Testis (tissue), 2 donors: ENCODE measurements at regions not wholly inside any gene's neighbourhood (a gene's known extent, or its start where the extent isn't known, plus 50 kb on each side); places are given as distances from the start of the nearest gene placed in this dataset.

ENCODE experiments used
- DNase-seq: peaks from one replicate; pipeline ENCODE4 v3.0.0-alpha.2; 2019
- H3K27ac ChIP-seq, 2 donors: fragments of 200-600 bp; sonication (generic); one replicate each; pipeline ENCODE4 v1.5.1; 2019
- H3K27me3 ChIP-seq: fragments of 200-600 bp; sonication (generic); one replicate; pipeline ENCODE4 v1.5.1; 2019
- H3K36me3 ChIP-seq: fragments of 200-600 bp; sonication (generic); one replicate; pipeline ENCODE4 v1.5.1; 2017; ENCODE audit warnings: low read depth; ENCODE audit errors: missing control alignments
- H3K4me1 ChIP-seq: fragments of 200-600 bp; sonication (generic); one replicate; pipeline ENCODE4 v1.5.1; 2019
- H3K4me3 ChIP-seq, 2 donors: fragments of 200-600 bp; sonication (generic); one replicate each; pipeline ENCODE4 v1.5.1; 2017 to 2019
- H3K9me3 ChIP-seq: fragments of 200-600 bp; sonication (generic); one replicate; pipeline ENCODE4 v1.5.1; 2017
- POLR2A ChIP-seq: fragments of 450-650 bp; IDR thresholded peaks from one replicate; pipeline ENCODE4 v1.6.1; 2017; ENCODE audit warnings: antibody characterized with exemption, mild to moderate bottlenecking, moderate library complexity
- WGBS, 2 donors: methylation state at CpG; one replicate each; pipeline ENCODE4 v1.1.5; 2018; 5-methylcytosine and 5-hydroxymethylcytosine counted together
- intact Hi-C: fragments of 100-400 bp; cut with DNase I; formaldehyde crosslinking; loops from one replicate; pipeline ENCODE4 v1.15.1; 2023; ENCODE audit warnings: low total_unique reads
- TF ChIP-seq, protein P1 (sequence below), 3 experiments: fragments of 450-650 bp in 2 of 3; fragments of 200-600 bp in 1 of 3; sonication (generic) in 1 of 3; IDR thresholded peaks; one replicate each; pipeline ENCODE4 v1.5.1; 2016 to 2019; ENCODE audit warnings: antibody characterized with exemption in 3 of 3, mild to moderate bottlenecking in 2 of 3, moderate library complexity in 1 of 3

DNA sequence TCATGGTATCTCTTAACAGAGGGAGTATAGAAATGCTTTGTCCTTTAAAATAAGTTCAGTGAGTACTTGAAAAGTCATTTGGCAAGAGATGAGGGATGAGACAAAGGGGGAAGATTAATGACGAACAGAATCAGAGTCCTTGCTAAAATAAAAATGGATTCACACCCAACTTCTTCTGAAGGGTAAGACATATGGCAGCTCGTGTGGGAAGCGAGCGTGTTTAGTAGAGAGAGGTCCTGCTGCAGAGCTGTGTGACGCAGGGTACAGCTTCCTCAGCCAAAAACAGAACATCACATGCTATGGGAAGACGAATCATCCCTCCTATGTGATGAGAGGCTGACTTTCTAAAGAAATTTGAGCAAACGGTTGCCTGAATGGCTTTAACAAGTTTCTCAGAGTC, 158.5 kb upstream of the LMO4 start:
- Histone ChIP-seq H3K27me3 (no peaks in the 10 kb centered on the region), H3K27ac (no peak overlapping the region), H3K36me3 (no peaks in the 10 kb centered on the region), H3K4me1 (no peaks in the 10 kb centered on the region), H3K4me3 (no peak overlapping the region), H3K9me3 (no peaks in the 10 kb centered on the region)
- no peak for TF ChIP-seq POLR2A
- TF ChIP-seq, protein P1, sequence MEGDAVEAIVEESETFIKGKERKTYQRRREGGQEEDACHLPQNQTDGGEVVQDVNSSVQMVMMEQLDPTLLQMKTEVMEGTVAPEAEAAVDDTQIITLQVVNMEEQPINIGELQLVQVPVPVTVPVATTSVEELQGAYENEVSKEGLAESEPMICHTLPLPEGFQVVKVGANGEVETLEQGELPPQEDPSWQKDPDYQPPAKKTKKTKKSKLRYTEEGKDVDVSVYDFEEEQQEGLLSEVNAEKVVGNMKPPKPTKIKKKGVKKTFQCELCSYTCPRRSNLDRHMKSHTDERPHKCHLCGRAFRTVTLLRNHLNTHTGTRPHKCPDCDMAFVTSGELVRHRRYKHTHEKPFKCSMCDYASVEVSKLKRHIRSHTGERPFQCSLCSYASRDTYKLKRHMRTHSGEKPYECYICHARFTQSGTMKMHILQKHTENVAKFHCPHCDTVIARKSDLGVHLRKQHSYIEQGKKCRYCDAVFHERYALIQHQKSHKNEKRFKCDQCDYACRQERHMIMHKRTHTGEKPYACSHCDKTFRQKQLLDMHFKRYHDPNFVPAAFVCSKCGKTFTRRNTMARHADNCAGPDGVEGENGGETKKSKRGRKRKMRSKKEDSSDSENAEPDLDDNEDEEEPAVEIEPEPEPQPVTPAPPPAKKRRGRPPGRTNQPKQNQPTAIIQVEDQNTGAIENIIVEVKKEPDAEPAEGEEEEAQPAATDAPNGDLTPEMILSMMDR (IDR thresholded peaks at IDR 0.05), result no peak
- 70 to 74% methylated on average over 7 of the region's 7 CpGs for WGBS, 2 donors
- DNase-seq, result peak; percentile 20
- intact Hi-C loops, result no loop called here

DNA sequence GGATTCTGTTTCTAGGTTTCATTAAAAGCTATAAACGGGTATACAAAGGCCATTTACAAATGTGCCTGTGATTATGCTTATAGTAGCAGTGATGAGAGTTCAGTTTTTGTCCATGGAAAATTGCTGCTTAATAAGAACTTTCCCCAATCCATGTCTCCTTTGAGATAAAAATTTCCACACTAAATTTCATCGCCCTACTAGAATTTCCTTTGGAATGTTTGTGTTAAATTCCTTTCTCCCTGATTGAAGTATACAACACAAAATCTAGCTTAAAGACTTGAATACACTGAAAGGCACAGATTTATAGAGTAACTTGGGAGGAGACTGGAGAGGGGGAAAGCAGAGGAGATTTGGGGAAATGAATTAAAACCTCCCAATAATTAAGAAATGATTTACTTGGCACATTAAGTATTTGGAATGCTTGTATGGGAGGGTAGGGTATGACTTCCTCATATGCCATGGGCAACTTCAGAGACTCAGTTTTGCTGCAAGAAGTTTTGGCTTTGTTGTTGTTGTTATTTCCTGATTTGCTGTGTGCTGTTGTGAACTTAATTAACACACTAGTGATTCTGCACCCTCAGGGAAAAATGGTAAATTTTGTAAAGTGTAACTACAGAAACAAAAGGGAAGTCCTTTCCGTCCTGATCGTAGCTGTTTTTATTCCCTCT, 157.6 kb upstream of the LMO4 start:
- TF ChIP-seq, protein P1 (IDR thresholded peaks at IDR 0.05), result no peak
- TF ChIP-seq POLR2A, result no peak
- no peak overlapping the region for H3K4me3 ChIP-seq
- intact Hi-C loops, result no loop called here
- H3K4me1 ChIP-seq, result no peaks in the 10 kb centered on the region
- no peaks in the 10 kb centered on the region for H3K27me3 ChIP-seq
- no peak for DNase-seq
- H3K36me3 ChIP-seq, result no peaks in the 10 kb centered on the region
- WGBS, 2 donors, result 81 to 84% methylated on average over 4 of the region's 4 CpGs
- H3K9me3 ChIP-seq, result no peaks in the 10 kb centered on the region
- no peak overlapping the region for H3K27ac ChIP-seq

DNA sequence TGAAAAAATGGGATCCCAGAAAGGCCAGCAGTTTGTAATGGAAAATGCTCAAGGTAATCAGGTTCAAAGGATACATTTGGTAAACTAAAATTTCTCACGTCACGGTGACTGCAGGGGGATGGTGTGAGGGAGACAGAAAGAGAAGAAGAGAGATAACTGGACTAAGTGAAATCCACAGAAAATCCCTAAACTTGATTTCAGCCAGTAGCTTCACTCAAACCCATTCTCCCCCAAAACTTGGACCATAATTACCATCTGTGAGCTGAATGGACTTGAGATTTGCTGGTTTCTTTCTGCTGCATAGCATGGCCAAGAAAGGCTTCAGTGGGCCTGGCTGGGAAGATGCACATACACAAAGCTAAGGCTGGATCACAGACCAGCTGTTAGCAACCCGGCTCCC, 155.4 kb upstream of the LMO4 start:
- Histone ChIP-seq H3K4me1 (no peaks in the 10 kb centered on the region), H3K27me3 (no peaks in the 10 kb centered on the region), H3K4me3 (no peak overlapping the region), H3K9me3 (no peaks in the 10 kb centered on the region), H3K36me3 (no peaks in the 10 kb centered on the region), H3K27ac (no peak overlapping the region)
- intact Hi-C loops, result no loop called here
- 84 to 89% methylated on average over 3 of the region's 3 CpGs for WGBS, 2 donors
- TF ChIP-seq, protein P1 (IDR thresholded peaks at IDR 0.05), result no peak
- TF ChIP-seq POLR2A, result no peak
- DNase-seq, result no peak

DNA sequence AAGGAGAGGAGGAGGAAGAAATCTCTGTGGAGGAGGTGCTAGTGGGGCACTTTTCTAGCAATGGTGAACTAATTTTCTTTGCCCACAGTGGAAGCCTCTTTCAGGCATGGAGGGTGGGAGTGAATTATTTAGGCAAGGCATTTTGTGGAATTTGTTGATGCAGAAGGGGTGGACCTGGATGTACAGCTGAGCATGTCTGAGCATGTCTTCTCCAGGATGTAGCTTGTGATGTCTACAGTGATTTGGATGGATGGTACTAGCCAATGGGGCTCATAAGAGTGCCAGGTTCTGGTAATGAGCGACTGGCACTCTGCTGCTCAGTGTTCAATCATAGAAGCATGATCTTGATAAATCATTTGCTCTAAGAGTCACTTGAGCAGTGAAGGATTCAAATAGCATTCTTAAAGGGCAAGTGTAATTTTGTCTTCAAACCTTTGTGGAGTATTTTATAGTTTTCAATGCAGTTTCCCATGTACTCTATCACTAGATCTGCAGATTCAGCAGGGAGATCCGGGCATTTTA, 153.9 kb upstream of the LMO4 start:
- H3K27ac ChIP-seq, result no peak overlapping the region
- intact Hi-C loops, result no loop called here
- no peak for DNase-seq

More for the DNA sequence above, 153.9 kb upstream of the LMO4 start:
- Histone ChIP-seq H3K4me1 (no peaks in the 10 kb centered on the region), H3K36me3 (no peaks in the 10 kb centered on the region), H3K9me3 (no peaks in the 10 kb centered on the region), H3K4me3 (no peak overlapping the region), H3K27me3 (no peaks in the 10 kb centered on the region)
- 66 to 74% methylated on average over 2 of the region's 2 CpGs for WGBS, 2 donors
- TF ChIP-seq, protein P1 (IDR thresholded peaks at IDR 0.05), result no peak
- TF ChIP-seq POLR2A, result no peak
